ENCODE measurements at regions not wholly inside any gene's neighbourhood (a gene's known extent, or its start where the extent isn't known, plus 50 kb on each side); places are given as distances from the start of the nearest gene placed in this dataset.

DNA sequence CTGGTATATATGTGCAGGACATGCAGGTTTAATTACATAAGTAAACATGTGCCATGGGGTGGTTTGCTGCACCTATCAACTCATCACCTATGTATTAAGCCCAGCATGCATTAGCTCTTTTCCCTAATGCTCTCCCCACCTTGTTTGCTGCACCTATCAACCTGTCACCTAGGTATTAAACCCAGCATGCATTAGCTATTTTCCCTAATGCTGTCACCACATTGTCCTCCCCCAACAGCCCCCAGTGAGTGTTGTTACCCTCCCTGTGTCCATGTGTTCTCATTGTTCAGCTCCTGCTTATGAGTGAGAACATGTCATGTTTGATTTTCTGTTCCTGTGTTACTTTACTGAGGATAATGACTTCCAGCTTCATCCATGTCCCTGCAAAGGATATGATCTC, 300.5 kb downstream of the ANKRD7 start:
- H3K27ac ChIP-seq (ENCODE audit: insufficient read depth, low read length) = no peak overlapping the region
- no peak overlapping the region for H3K9ac ChIP-seq (ENCODE audit: low read depth, low read length)
- no peak overlapping the region for H2AK5ac ChIP-seq (ENCODE audit: low read depth, low read length)
- no peak overlapping the region for H2AK9ac ChIP-seq (replicated peaks; ENCODE audit: low read depth, low read length, poor library complexity)
- H3K4me1 ChIP-seq (ENCODE audit: control insufficient read depth, insufficient read depth, low read length) = no peaks in the 10 kb centered on the region
- intact Hi-C loops (cut with micrococcal nuclease) = no loop called here
- no peak overlapping the region for H3K14ac ChIP-seq (replicated peaks; ENCODE audit: low read depth, low read length)
- CTCF ChIA-PET = no interaction called here
- dilution Hi-C loops (cut with HindIII; ENCODE audit: low sequenced_read_pairs, unreplicated experiment) = no loop called here
- POLR2A ChIA-PET (ENCODE audit: unreplicated experiment) = no interaction called here
- no peak overlapping the region for H3K4me3 ChIP-seq (ENCODE audit: insufficient read depth, low read depth, low read length)
- in situ Hi-C loops (cut with MboI; ENCODE audit: low sequenced_read_pairs) = no loop called here
- H4K91ac ChIP-seq (ENCODE audit: insufficient read depth, low read depth, low read length) = no peak overlapping the region
- no peak overlapping the region for H2BK15ac ChIP-seq (ENCODE audit: low read depth, low read length)
- no TSS peak for BruUV-seq (replicated peaks)
- no peaks in the 10 kb centered on the region for H3K27me3 ChIP-seq (ENCODE audit: control insufficient read depth, insufficient read depth, low read length)
- H3K9me1 ChIP-seq (ENCODE audit: insufficient read depth, low read length) = no peaks in the 10 kb centered on the region
- no peaks in the 10 kb centered on the region for H4K20me1 ChIP-seq (ENCODE audit: insufficient read depth, low read length)
- no peaks in the 10 kb centered on the region for H3K79me1 ChIP-seq (ENCODE audit: low read depth in 1 of 2, low read length in 2 of 2)
- H3K18ac ChIP-seq (ENCODE audit: low read depth, low read length) = no peak overlapping the region
- no peak overlapping the region for H3K56ac ChIP-seq (ENCODE audit: extremely low read depth, insufficient read depth, low read length)
- H3K23ac ChIP-seq (ENCODE audit: low read depth, low read length) = no peak overlapping the region
- H3K9me3 ChIP-seq (ENCODE audit: control insufficient read depth, insufficient read depth, low read length) = no peaks in the 10 kb centered on the region
- no peak overlapping the region for H2BK20ac ChIP-seq (ENCODE audit: low read depth, low read length)
- no peak for ATAC-seq (ENCODE audit: low read depth)
- H4K8ac ChIP-seq (ENCODE audit: low read depth in 2 of 2, low read length in 2 of 2) = no peak overlapping the region
- H4K5ac ChIP-seq (ENCODE audit: low read depth, low read length) = no peak overlapping the region
- no peak for DNase-seq
- no peak overlapping the region for H2BK120ac ChIP-seq (ENCODE audit: low read depth, low read length)
- H3K36me3 ChIP-seq (ENCODE audit: control insufficient read depth, insufficient read depth, low read length) = no peaks in the 10 kb centered on the region
- H3K4me2 ChIP-seq (ENCODE audit: low read depth, low read length) = no peak overlapping the region
- TF ChIP-seq RAD21 (IDR thresholded peaks at IDR 0.05; ENCODE audit: low read length) (no peak), SMC3 (IDR thresholded peaks at IDR 0.05; ENCODE audit: low read depth, low read length) (no peak), NFE2L2 (IDR thresholded peaks at IDR 0.05; ENCODE audit: low read depth, low read length) (no peak), CEBPB (IDR thresholded peaks at IDR 0.05; ENCODE audit: low read depth, low read length) (no peak), CHD1 (IDR thresholded peaks at IDR 0.05; ENCODE audit: low read depth, low read length) (no peak), MAZ (IDR thresholded peaks at IDR 0.05; ENCODE audit: borderline replicate concordance, low read depth, low read length) (no peak), RFX5 (IDR thresholded peaks at IDR 0.05; ENCODE audit: low read depth, low read length) (no peak)
- TF ChIP-seq, protein P1, sequence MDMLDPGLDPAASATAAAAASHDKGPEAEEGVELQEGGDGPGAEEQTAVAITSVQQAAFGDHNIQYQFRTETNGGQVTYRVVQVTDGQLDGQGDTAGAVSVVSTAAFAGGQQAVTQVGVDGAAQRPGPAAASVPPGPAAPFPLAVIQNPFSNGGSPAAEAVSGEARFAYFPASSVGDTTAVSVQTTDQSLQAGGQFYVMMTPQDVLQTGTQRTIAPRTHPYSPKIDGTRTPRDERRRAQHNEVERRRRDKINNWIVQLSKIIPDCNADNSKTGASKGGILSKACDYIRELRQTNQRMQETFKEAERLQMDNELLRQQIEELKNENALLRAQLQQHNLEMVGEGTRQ (IDR thresholded peaks at IDR 0.05; ENCODE audit: low read depth, low read length) = no peak
- TF ChIP-seq, protein P2, sequence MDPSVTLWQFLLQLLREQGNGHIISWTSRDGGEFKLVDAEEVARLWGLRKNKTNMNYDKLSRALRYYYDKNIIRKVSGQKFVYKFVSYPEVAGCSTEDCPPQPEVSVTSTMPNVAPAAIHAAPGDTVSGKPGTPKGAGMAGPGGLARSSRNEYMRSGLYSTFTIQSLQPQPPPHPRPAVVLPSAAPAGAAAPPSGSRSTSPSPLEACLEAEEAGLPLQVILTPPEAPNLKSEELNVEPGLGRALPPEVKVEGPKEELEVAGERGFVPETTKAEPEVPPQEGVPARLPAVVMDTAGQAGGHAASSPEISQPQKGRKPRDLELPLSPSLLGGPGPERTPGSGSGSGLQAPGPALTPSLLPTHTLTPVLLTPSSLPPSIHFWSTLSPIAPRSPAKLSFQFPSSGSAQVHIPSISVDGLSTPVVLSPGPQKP (IDR thresholded peaks at IDR 0.05; ENCODE audit: borderline replicate concordance, low read depth, low read length) = no peak
- no peak overlapping the region for H3K4ac ChIP-seq (ENCODE audit: low read depth, low read length)
- H2AFZ ChIP-seq (replicated peaks; ENCODE audit: low read length, poor library complexity) = no peak overlapping the region
- no peak overlapping the region for H2BK5ac ChIP-seq (ENCODE audit: low read depth, low read length, poor library complexity, severe bottlenecking)

All from IMR-90 (cell line).